Mucosa of gallbladder (tissue), 1 donor: ENCODE measurements at regions not wholly inside any gene's neighbourhood (a gene's known extent, or its start where the extent isn't known, plus 50 kb on each side); places are given as distances from the start of the nearest gene placed in this dataset.
"Not testable (repeated sequence)": the region's sequence is repeated elsewhere in the genome, so short reads cannot be mapped to it uniquely, and the experiment has no call there.

ENCODE experiments used
- DNase-seq: peaks from one replicate; pipeline ENCODE4 v3.0.0-alpha.2; 2020; ENCODE audit warnings: low spot score
- donor health status: DM: no; HTN: no; CAD: no.

DNA sequence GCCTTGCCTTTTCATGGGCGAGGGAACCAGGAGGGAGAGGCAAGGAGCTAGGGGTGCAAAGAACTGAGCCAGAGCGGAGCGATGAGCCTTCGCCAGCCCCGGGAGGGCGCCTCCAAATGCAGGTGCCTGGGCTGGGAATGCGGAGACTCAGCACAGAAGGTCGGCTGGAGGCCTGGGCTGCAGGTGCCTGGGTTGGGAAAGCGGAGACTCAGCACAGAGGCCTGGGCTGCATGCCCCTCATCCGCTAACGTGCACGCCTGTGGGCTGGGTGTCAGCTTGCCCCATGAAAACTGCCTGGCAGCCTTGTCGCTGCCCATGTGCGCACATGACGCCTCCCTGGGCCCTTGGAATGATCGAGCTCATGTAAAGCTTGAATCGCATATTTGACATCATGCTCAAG is 51.8 kb downstream of the POM121L12 start:
- DNase-seq, result no peak

GRCh38 chr7:53094191-53094590 is 58.8 kb downstream of the POM121L12 start:
- no peak for DNase-seq

- DNase-seq, result no peak
Observed at GRCh38 chr7:53094827-53095226, 59.4 kb downstream of the POM121L12 start.

DNA sequence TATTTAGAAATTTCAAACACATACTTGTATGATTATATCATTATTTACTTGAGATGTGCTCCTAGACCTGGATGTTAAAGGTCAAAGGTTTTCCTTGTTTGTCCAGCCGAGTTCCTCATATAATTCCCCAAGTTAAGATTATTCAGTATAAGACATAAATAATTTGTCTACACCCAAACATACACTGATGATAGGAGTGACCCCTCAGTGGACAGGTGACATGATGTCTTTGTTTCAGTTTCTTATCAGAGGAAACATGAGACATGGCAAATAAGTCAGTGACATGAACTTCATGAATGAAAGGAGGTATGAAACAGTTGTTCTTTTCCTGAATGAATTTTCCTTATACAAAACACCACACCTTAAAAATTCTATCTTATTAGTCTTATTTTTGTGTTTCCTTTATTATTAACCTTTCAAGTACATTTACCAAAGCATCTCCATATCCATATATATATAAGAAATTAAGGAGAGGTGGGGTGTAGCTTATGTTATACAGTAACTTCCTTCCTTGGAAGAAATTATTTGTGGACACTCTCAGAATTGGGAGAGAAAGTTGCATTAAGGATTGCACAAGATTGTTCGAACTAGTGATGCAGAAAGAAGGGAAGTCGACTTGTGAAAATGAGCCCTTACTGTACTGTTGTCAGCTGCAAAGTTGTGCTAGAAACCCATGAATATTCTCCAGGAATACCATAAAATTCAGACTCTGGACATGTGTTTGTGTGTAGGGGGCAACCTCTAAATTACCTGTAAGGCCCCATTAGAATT is 60.5 kb downstream of the POM121L12 start:
- DNase-seq, result no peak

- no peak for DNase-seq
Observed at GRCh38 chr7:53100091-53100490, 64.7 kb downstream of the POM121L12 start.

DNA sequence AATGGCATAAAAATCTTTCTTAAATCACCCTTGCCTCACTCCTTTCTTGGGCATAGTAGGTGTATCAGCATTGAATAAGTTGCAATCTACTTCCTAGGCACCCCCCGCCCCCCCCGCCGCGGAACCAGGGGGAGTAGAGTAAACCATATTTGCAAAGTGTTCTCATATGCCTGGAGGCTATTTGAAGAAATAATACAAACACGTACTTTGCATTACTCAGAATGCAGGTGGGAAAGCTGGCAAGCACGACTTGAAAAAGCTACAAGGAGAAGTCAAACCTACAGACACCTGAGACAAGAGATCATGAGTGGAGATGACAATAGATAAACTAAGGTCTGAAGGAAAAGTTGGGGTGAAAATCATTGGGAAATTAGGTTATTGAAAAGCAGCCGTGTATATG is 65.6 kb downstream of the POM121L12 start:
- DNase-seq, result no peak

DNA sequence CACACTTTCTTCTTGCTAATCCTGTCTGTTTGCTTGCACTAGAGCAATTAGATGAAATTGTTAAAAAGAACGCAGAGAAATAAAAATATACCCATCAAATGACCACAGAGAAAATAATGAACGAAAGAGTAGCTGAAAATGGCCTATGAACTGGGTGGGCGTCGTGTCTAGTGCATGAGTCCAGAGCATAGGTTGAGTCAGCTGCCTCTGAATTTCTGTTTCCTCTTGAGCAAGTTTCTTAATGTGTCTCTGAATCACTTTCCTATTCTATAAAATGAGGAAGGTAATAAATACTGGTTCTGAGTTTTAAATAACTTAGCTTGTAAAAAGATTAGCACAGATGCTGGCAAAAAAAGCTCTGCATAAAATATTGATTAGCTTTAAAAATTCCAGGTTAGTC is 75.0 kb downstream of the POM121L12 start:
- no peak for DNase-seq

DNA sequence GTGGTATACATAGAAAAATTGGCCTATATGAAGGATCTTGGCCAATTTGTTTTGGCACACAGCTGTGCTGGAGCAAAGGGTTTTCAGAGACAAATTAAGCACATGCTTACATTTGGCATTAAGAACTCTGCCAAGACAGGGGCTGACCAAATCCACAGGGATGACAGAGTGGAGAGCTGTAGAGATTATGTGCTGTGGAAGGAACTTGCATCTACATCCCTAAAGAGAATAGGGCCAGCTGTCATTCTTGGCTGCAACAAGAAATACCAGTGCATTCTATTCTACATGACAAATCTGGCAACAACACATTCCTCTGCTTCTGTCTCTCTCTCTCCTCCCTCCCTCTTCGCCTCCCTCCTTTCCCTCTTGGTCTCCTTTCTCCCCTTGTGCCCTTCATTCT is 75.6 kb downstream of the POM121L12 start:
- DNase-seq, result no peak

GRCh38 chr7:53113424-53113823 is 78.0 kb downstream of the POM121L12 start:
- no peak for DNase-seq

- no peak for DNase-seq
Observed at GRCh38 chr7:53119514-53119941, 84.1 kb downstream of the POM121L12 start.

DNA sequence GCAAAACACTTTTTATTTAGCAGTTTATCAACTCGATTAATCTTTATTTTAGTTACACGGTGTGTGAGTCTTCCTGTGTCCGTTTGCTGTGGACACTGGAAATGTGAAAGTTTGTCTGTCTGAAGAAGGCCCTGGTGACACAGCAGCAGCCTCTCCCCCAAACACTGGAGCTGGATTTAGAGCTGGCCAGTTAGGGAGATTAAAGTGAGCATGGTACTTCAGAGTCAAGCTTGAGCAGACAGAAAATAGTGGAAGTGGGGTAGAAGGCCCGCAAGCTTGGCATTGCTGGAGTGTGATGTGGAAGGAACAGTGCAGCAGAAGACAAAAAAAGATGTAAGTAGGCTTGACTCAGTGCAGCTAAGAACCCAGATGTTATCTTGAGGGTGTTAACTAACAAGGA is 85.9 kb downstream of the POM121L12 start:
- no peak for DNase-seq

DNA sequence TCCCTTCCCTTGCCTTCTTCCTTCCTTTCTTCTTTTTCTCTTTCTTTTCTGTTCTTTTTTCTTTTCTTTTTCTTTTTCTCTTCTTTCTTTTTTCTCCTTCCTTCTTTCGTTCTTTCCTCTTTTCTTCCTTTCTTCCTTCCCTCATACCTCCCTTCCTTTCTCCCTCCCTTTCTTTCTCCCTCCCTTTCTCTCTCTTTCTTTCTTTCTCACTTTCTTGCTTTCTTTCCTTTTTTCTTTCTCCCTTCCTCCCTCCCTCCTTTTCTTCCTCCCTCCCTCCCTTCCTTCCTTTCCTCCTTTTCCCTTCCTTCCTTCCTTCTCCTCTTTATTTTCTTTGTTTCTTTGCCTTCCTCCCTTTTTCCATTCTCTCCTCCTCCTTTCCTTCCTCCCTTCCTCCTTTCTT is 96.3 kb downstream of the POM121L12 start:
- DNase-seq, result no peak

- no peak for DNase-seq
Observed at GRCh38 chr7:53151496-53151895, 116.1 kb downstream of the POM121L12 start.

- not testable (repeated sequence) for DNase-seq
Observed at GRCh38 chr7:53187184-53187583, 151.8 kb downstream of the POM121L12 start.

- DNase-seq, result no peak
Observed at GRCh38 chr7:53191191-53191695, 155.8 kb downstream of the POM121L12 start.

DNA sequence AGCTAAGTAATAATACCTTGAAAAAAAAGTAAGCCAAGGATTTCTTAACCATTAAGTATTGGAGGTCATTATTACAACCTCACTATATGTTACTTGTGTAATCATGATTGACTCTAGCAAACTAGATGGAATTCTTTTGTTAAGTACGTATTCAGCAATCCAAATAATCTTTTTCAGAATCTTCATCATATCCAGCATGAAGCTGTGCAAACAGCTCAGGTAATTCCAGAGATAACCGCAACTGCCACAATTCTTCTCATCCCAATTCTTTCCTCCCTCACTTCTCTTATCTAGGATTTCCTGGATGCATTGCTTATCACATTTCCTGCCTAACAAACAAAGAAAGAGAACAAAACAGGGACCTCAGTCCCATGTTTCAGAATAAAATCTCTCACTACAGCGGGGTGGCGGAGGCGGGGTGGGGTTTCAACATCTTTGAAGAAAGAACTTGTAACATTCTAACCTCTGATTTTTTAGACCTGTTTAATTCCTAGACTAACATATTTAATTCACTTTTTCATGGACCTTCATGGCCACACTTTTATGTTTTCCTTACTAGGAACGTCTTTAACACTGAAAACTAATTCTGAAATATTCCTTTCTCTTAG is 156.5 kb downstream of the POM121L12 start:
- DNase-seq, result no peak

DNA sequence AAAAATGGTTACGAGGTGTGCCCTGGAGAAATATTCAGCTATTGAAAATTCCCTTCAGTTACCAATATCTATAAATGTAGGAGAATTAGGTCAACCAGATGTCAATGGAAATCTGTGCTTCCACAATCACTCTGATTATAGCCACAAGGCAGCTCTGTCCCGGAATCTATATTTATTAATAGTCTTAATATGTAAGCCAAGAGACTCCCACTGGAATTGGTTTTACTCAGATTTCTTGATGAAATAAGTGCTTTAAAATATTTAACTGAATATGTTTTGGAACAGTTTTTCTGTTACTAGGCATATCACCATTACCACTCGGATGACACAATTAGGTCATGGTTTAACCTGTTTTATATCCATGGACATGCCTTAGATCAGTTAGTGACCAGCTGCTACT is 169.6 kb downstream of the POM121L12 start:
- DNase-seq, result no peak

GRCh38 chr7:53209129-53209528 is 173.7 kb downstream of the POM121L12 start:
- no peak for DNase-seq

DNA sequence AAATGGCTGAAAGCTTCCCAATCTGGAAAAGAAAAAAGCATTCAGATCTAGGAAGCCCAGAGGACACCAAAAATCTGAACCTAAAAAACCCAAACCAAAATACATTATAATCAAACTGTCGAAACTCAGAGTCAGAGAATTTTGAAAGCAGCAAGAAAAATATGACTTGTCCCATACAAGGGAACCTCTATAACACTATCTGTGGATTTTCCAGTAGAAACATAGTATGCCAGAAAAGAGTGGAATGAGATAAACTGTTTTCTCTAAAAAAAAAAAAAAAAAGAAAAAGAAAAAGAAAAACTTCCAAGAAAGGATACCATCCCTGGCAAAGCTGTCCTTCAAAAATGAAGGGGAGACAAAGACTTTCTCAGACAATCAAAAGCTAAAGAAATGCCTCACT is 179.0 kb downstream of the POM121L12 start:
- no peak for DNase-seq

DNA sequence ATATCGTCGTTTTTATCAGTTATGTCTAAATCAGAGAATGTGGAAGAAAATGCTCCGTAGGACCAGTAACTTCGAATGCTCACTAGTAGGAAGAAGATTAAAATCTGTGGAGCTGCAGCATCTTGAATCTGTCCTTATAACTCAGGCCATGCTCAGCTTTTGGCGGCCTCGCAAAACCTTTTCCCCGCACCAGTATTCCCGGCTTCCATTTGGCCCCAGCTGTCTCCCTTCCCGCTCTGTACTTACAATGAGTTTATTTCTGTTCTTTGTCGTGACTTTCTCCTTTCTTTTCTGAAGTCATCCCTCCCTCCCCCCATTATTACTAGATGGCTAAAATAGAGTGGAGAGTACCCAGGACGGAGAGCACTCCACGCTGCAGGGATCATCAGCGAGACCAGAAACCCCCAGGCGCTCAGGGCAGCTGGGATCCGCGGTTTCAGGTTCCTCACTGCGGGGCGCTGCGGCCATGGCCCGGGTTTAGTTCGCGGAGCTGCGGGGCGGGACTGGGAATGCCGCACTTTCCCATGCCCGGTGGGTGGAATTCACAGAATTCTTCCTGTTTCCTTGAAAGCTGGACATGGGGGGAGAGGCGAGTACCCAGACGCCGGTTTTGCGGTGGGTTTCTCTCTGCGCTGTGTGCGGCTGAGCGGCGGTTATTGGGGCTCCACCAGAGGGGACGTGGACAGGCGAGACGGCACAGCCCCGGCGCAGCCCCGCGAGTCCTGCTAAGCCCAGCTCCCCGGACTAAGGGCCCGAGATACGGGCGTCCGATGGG is 183.5 kb downstream of the POM121L12 start:
- no peak for DNase-seq

DNA sequence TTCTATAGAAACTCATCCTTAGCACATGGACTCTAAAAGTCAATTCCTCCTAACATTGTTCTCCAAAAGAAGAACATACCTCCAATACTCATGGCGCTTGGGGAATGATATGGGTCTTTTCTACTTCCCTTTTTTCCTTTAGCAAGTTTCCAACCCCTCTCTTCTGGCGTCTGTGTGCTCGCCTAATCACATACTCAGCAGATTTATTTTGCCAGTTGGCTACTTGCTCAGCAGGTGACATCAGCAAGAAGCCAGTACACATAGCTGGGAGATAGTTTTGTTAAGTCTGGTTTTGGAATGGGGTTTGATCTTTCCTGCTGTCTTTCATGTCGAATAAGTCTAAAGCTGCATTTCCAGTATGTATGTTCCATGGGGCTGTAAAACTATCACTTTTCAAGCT is 193.8 kb downstream of the POM121L12 start:
- no peak for DNase-seq

GRCh38 chr7:53237344-53237913 is 202.0 kb downstream of the POM121L12 start:
- no peak for DNase-seq
